Loucy (cell line): ENCODE measurements at regions not wholly inside any gene's neighbourhood (a gene's known extent, or its start where the extent isn't known, plus 50 kb on each side); places are given as distances from the start of the nearest gene placed in this dataset.

Source experiments
- EZH2phosphoT487 ChIP-seq: fragments of 200-600 bp; IDR thresholded peaks from 2 replicates; pipeline ENCODE4 v1.6.1; 2018; ENCODE audit warnings: antibody characterized with exemption, mild to moderate bottlenecking, moderate library complexity, borderline replicate concordance
- TF ChIP-seq, protein P1 (sequence below): fragments of 200-600 bp; sonication (generic); conservative IDR thresholded peaks from 2 replicates; pipeline ENCODE4 v1.5.1; 2014; ENCODE audit warnings: mild to moderate bottlenecking, antibody characterized with exemption, low read length

DNA sequence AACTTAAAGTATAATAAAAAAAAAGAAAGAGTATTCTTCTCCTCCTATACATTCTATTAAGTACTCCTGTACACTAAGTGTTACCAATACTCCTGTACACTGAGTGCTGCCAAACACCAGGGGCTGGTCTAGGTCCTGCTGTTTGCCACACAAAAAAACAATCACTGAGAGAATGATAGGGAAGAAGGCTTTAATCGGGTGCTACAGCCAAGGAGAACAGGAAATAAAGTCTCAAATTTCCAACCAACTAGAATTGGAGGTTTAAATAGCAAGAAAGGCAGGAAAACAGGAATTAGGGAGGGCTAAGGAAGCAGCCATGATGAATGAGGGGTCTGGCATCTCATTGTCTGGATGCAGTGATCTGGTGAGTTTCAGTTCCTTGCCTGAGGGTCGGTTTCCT lies 239.8 kb downstream of the ZNF674 start:
- TF ChIP-seq, protein P1, sequence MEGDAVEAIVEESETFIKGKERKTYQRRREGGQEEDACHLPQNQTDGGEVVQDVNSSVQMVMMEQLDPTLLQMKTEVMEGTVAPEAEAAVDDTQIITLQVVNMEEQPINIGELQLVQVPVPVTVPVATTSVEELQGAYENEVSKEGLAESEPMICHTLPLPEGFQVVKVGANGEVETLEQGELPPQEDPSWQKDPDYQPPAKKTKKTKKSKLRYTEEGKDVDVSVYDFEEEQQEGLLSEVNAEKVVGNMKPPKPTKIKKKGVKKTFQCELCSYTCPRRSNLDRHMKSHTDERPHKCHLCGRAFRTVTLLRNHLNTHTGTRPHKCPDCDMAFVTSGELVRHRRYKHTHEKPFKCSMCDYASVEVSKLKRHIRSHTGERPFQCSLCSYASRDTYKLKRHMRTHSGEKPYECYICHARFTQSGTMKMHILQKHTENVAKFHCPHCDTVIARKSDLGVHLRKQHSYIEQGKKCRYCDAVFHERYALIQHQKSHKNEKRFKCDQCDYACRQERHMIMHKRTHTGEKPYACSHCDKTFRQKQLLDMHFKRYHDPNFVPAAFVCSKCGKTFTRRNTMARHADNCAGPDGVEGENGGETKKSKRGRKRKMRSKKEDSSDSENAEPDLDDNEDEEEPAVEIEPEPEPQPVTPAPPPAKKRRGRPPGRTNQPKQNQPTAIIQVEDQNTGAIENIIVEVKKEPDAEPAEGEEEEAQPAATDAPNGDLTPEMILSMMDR = no peak
- TF ChIP-seq EZH2phosphoT487 = no peak
